Left ventricle myocardium inferior (tissue), 1 donor: ENCODE measurements at regions not wholly inside any gene's neighbourhood (a gene's known extent, or its start where the extent isn't known, plus 50 kb on each side); places are given as distances from the start of the nearest gene placed in this dataset.
"Not testable (repeated sequence)": the region's sequence is repeated elsewhere in the genome, so short reads cannot be mapped to it uniquely, and the experiment has no call there.

Source experiments
- DNase-seq: peaks from one replicate; pipeline ENCODE4 v3.0.0-alpha.2; 2020
- H3K27ac ChIP-seq: fragments of 200-600 bp; replicated peaks from 2 replicates; pipeline ENCODE4 v1.8.0; 2021
- H3K27me3 ChIP-seq: fragments of 200-600 bp; 2 replicates; pipeline ENCODE4 v1.8.0; 2021; ENCODE audit warnings: low read depth
- H3K36me3 ChIP-seq: fragments of 200-600 bp; 2 replicates; pipeline ENCODE4 v1.8.0; 2021
- H3K4me1 ChIP-seq: fragments of 200-600 bp; 2 replicates; pipeline ENCODE4 v1.8.0; 2021
- H3K4me3 ChIP-seq: fragments of 200-600 bp; 2 replicates; pipeline ENCODE4 v1.8.0; 2021; ENCODE audit warnings: mild to moderate bottlenecking, moderate library complexity
- H3K9me3 ChIP-seq: fragments of 200-600 bp; replicated peaks from 2 replicates; pipeline ENCODE4 v1.8.0; 2021
- CTCF ChIP-seq: fragments of 200-600 bp; IDR thresholded peaks from 2 replicates; pipeline ENCODE4 v1.8.0; 2021; ENCODE audit warnings: antibody characterized with exemption, mild to moderate bottlenecking, borderline replicate concordance
- intact Hi-C: fragments of 100-400 bp; cut with micrococcal nuclease; formaldehyde crosslinking; loops from one replicate; pipeline ENCODE4 v1.11.0; 2022
- donor health status: DM: no; HTN: yes; CAD: no; lungs with severe emphysema.

- no peak for DNase-seq
- H3K36me3 ChIP-seq: no peaks in the 10 kb centered on the region
- intact Hi-C loops: no loop called here
- peaks cover 10% of the 10 kb centered on the region for H3K4me1 ChIP-seq
- H3K27me3 ChIP-seq: peaks cover 74% of the 10 kb centered on the region
- H3K9me3 ChIP-seq: no peaks in the 10 kb centered on the region
- no peak overlapping the region for H3K27ac ChIP-seq
- no peak for TF ChIP-seq CTCF
- no peak overlapping the region for H3K4me3 ChIP-seq
Measured at GRCh38 chr1:29684141-29684540, 447.8 kb downstream of the PTPRU start.

GRCh38 chr1:29683472-29683871 lies 447.1 kb downstream of the PTPRU start:
- Histone ChIP-seq H3K4me1 (peaks cover 10% of the 10 kb centered on the region), H3K9me3 (no peaks in the 10 kb centered on the region), H3K27me3 (peaks cover 69% of the 10 kb centered on the region), H3K27ac (no peak overlapping the region), H3K36me3 (no peaks in the 10 kb centered on the region), H3K4me3 (no peak overlapping the region)
- no peak for DNase-seq
- TF ChIP-seq CTCF: no peak
- intact Hi-C loops: no loop called here

- TF ChIP-seq CTCF: no peak
- H3K36me3 ChIP-seq: no peaks in the 10 kb centered on the region
- intact Hi-C loops: no loop called here
- no peaks in the 10 kb centered on the region for H3K9me3 ChIP-seq
- no peak overlapping the region for H3K4me3 ChIP-seq
- peaks cover 10% of the 10 kb centered on the region for H3K4me1 ChIP-seq
- no peak for DNase-seq
- peaks cover 63% of the 10 kb centered on the region for H3K27me3 ChIP-seq
- H3K27ac ChIP-seq: no peak overlapping the region
Measured at GRCh38 chr1:29682919-29683295, 446.6 kb downstream of the PTPRU start.

GRCh38 chr1:29682171-29682918 lies 446.0 kb downstream of the PTPRU start:
- H3K9me3 ChIP-seq: no peaks in the 10 kb centered on the region

GRCh38 chr1:29681416-29681815 lies 445.1 kb downstream of the PTPRU start:
- Histone ChIP-seq H3K27me3 (peaks cover 48% of the 10 kb centered on the region), H3K4me1 (peaks cover 10% of the 10 kb centered on the region)
- intact Hi-C loops, DNase-seq, H3K4me3 ChIP-seq, H3K36me3 ChIP-seq, H3K9me3 ChIP-seq, H3K27ac ChIP-seq: not testable (repeated sequence)

More at GRCh38 chr1:29682171-29682918, 446.0 kb downstream of the PTPRU start:
- no peak for TF ChIP-seq CTCF
- intact Hi-C loops: no loop called here
- DNase-seq: no peak
- Histone ChIP-seq H3K36me3 (no peaks in the 10 kb centered on the region), H3K27me3 (peaks cover 57% of the 10 kb centered on the region), H3K4me3 (no peak overlapping the region), H3K27ac (no peak overlapping the region), H3K4me1 (peaks cover 10% of the 10 kb centered on the region)

GRCh38 chr1:29679828-29680558 lies 443.7 kb downstream of the PTPRU start:
- no peak for DNase-seq
- no peak overlapping the region for H3K27ac ChIP-seq
- peaks cover 20% of the 10 kb centered on the region for H3K4me1 ChIP-seq

More at GRCh38 chr1:29679828-29680558, 443.7 kb downstream of the PTPRU start:
- Histone ChIP-seq H3K4me3 (no peak overlapping the region), H3K36me3 (no peaks in the 10 kb centered on the region), H3K9me3 (no peaks in the 10 kb centered on the region), H3K27me3 (peaks cover 34% of the 10 kb centered on the region)
- intact Hi-C loops: no loop called here
- TF ChIP-seq CTCF: no peak
